Epithelial cell of proximal tubule (primary cell): ENCODE measurements at regions not wholly inside any gene's neighbourhood (a gene's known extent, or its start where the extent isn't known, plus 50 kb on each side); places are given as distances from the start of the nearest gene placed in this dataset.

Experiments used
- DNase-seq: peaks from one replicate; pipeline ENCODE4 v3.0.0-alpha.2; 2011; ENCODE audit warnings: low read depth
- H3K4me3 ChIP-seq: 2 replicates; pipeline ENCODE4 v1.5.1; 2011; ENCODE audit warnings: low read depth, mild to moderate bottlenecking, low read length
- TF ChIP-seq, protein P1 (sequence below): conservative IDR thresholded peaks from 2 replicates; pipeline ENCODE4 v1.5.1; 2012; ENCODE audit warnings: low read depth, mild to moderate bottlenecking, low read length

DNA sequence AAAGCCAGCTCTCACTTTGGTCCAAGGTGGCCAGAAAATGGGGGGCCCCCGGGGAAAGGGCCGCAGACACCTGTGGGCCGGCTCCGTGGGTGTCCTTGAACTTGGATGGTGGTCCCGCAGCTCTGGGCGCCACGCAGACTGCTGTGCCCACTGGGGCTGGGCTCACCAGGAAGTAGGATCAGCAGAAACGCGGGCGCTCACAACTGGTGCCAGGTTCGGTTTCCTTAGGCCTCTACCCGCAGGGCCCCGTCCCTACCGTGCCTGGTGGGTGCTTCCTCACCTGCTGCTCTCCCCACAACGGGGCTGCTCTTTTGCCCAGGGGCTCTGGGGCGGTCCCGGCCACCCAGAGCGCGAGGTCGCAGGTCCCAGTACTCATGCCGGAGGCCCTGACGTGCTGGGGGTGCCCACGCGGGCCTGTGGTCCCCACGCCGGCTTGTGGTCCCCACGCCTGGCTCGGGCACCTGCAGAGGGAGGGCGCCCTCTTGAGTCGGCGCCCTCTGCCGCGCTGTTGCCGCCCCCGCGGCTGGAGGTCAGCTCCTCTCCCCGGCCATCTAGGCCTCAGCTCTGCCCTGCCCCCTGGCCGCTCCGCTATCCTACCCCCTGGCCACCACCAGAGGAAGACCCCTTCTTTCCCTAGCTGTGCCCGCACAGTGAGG is 1303.6 kb downstream of the UQCRFS1 start:
- H3K4me3 ChIP-seq, result no peak overlapping the region
- TF ChIP-seq, protein P1, sequence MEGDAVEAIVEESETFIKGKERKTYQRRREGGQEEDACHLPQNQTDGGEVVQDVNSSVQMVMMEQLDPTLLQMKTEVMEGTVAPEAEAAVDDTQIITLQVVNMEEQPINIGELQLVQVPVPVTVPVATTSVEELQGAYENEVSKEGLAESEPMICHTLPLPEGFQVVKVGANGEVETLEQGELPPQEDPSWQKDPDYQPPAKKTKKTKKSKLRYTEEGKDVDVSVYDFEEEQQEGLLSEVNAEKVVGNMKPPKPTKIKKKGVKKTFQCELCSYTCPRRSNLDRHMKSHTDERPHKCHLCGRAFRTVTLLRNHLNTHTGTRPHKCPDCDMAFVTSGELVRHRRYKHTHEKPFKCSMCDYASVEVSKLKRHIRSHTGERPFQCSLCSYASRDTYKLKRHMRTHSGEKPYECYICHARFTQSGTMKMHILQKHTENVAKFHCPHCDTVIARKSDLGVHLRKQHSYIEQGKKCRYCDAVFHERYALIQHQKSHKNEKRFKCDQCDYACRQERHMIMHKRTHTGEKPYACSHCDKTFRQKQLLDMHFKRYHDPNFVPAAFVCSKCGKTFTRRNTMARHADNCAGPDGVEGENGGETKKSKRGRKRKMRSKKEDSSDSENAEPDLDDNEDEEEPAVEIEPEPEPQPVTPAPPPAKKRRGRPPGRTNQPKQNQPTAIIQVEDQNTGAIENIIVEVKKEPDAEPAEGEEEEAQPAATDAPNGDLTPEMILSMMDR, result no peak
- DNase-seq, result no peak

DNA sequence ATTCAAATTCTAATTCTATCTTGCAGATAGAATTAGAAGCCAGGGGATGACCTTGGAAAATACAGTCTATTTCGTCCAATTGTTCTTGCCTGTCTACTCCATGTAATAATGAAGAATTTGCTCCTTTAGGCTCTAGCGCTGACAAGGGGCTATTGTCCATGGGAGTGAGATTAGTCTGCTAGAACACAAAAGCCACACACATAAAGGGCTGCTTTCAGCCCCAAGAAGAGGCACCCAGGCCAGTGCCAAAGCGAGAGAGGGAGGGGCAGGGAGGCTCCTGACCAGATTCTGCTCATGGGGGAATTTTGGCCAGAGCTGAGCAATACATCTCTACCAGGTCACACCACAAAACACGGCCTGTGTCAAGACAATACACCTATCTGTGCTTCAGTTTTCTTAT is 1306.9 kb downstream of the UQCRFS1 start:
- no peak overlapping the region for H3K4me3 ChIP-seq
- DNase-seq, result no peak
- TF ChIP-seq, protein P1, result no peak

- TF ChIP-seq, protein P1, result no peak
- no peak overlapping the region for H3K4me3 ChIP-seq
- no peak for DNase-seq
Measured at GRCh38 chr19:27905074-27905473, 1307.9 kb downstream of the UQCRFS1 start.

DNA sequence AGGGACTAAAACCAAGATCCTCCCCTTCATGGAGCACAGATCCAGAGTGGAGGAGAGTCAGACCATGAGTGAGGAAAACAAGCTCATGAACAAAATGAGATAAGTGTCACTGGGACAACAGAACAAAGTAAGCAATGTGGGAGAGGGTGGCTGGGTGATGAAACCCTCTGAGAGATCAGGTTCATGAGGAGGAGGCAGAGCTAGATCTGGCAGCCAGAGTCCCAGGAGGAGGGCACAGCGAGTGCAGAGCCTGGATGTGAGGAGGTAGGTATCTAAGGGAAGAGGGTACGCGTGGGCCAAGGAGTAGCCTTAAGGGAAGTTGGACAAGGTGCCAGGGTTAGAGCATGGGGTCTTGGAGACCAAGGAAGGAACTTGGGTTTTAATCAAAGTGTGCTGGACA is 1311.9 kb downstream of the UQCRFS1 start:
- TF ChIP-seq, protein P1, result no peak
- no peak for DNase-seq
- H3K4me3 ChIP-seq, result no peak overlapping the region

DNA sequence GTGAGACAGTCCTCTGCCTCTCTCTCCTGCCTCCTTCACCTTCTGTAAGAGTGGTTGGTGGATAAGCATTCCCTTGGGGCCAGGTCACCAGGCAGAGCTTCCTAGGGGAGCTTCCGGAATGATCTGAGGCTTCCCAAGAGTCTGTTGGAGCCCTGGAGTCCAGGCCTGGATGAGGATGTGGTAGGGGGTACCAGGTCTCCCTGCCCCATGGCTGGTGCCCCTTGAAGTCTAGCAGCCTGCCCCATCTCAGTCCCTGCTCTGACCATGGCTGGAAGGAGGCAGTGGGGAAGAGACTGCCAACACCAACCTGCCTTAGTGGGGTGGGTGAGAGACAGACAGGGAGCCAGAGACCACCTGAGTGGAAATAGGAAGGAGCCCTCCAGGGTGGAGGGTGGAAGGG is 1316.9 kb downstream of the UQCRFS1 start:
- no peak overlapping the region for H3K4me3 ChIP-seq
- TF ChIP-seq, protein P1, result no peak
- no peak for DNase-seq

DNA sequence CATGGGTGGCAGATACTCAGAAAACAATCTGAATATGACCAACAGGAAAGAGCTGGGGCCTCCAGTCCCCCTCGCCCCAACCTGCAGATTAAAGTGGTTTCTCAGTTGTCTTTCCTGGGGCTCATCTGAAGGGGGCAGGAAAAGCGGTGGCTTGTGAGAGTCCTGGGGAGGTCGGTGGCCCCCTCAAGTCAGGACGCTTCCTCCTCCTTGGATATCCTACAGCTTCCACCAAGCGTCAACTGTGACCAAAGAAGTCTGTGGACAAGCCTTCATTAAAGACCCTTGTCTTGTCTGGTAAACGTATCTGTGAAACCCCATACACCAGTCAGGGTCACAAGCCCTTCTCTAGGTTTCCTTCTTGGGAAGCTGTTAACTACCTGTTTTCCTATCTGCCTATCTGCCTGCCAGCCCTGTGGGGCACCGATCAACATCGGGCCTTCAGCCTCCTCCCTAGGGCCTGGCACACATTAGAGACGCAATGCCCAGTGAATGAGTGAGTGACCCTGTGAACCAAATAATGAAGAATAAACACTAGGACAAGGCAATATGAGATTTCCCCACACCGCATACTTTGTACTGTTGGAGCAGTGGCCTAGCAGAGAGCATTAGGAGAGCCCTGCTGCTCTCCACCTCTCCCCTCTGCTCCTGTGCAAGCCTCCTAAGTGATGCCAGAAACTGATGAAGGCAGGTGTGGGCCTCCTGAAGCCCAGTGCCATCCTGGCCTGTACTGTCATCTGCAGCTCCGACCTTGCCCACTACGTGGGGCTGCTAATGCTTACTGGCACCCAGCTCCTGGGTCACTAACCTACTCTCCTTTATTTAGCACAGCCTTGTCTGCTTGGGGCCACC is 1317.8 kb downstream of the UQCRFS1 start:
- TF ChIP-seq, protein P1, result no peak
- H3K4me3 ChIP-seq, result no peak overlapping the region
- no peak for DNase-seq
